Parathyroid adenoma (tissue), 2 donors: ENCODE measurements at regions not wholly inside any gene's neighbourhood (a gene's known extent, or its start where the extent isn't known, plus 50 kb on each side); places are given as distances from the start of the nearest gene placed in this dataset.

ENCODE experiments used
- H2AFZ ChIP-seq: fragments of 300-600 bp; sonication (generic); one replicate; pipeline ENCODE4 v1.7.0; 2017; ENCODE audit warnings: antibody characterized with exemption, mild to moderate bottlenecking
- H3K27ac ChIP-seq: fragments of 300-600 bp; sonication (generic); one replicate; pipeline ENCODE4 v1.7.0; 2017
- H3K27me3 ChIP-seq: fragments of 300-600 bp; sonication (generic); one replicate; pipeline ENCODE4 v1.7.0; 2017; ENCODE audit warnings: low read length; ENCODE audit not compliant: control insufficient read depth, insufficient read depth
- H3K36me3 ChIP-seq: fragments of 300-600 bp; sonication (generic); one replicate; pipeline ENCODE4 v1.7.0; 2017; ENCODE audit warnings: low read length; ENCODE audit not compliant: control insufficient read depth, insufficient read depth
- H3K4me1 ChIP-seq: fragments of 300-600 bp; sonication (generic); one replicate; pipeline ENCODE4 v1.7.0; 2017; ENCODE audit warnings: control low read depth
- H3K4me2 ChIP-seq: fragments of 300-600 bp; sonication (generic); one replicate; pipeline ENCODE4 v1.7.0; 2017; ENCODE audit warnings: low read length
- H3K4me3 ChIP-seq: fragments of 300-600 bp; sonication (generic); one replicate; pipeline ENCODE4 v1.7.0; 2017; ENCODE audit warnings: low read depth, low read length
- H3K79me2 ChIP-seq: fragments of 300-600 bp; sonication (generic); one replicate; pipeline ENCODE4 v1.7.0; 2017; ENCODE audit warnings: control low read depth
- H3K9ac ChIP-seq: fragments of 300-600 bp; sonication (generic); one replicate; pipeline ENCODE4 v1.7.0; 2017; ENCODE audit warnings: mild to moderate bottlenecking
- H3K9me3 ChIP-seq: fragments of 300-600 bp; sonication (generic); one replicate; pipeline ENCODE4 v1.7.0; 2017; ENCODE audit warnings: low read length; ENCODE audit not compliant: control insufficient read depth
- TF ChIP-seq, protein P1 (sequence below): fragments of 300-600 bp; sonication (generic); IDR thresholded peaks from one replicate; pipeline ENCODE4 v1.7.0; 2017; ENCODE audit warnings: antibody characterized with exemption, mild to moderate bottlenecking
- donor health status: primary hyperparathyroidism.

DNA sequence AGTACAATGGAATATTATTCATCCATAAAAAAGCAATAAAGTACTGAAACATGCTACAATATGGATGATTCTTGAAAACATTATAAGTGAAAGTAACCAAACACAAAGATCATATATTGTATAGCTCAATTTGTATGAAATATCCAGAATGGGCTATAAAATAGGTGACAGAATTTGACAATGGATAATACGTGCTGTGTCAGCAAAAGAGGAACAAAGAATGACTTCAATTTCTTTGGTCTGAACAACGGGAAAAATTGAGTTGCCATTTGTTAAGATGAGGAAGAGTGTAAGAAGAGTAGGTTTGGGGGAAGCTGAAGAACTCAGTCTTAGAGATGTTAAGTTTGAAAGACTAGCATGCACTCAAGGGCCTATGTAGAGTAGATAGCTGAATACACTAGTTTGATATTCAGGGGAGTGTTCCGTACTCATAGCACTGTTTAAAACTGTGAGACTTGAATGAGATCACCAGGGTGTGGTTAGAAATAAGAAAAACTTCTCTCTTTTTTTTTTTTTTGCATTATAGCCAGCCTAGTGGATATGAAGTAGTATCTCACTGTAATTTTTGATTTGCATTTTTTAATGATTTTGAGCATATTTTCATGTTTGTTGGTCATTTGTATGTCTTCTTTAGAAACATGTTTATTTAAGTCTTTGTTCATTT lies 213.6 kb downstream of the NR4A2 start:
- Histone ChIP-seq H3K4me2 (no peak overlapping the region), H3K9ac (no peak overlapping the region), H3K4me1 (no peaks in the 10 kb centered on the region), H2AFZ (no peak overlapping the region), H3K27me3 (no peaks in the 10 kb centered on the region), H3K27ac (no peak overlapping the region), H3K9me3 (no peaks in the 10 kb centered on the region), H3K4me3 (no peak overlapping the region), H3K36me3 (no peaks in the 10 kb centered on the region), H3K79me2 (no peaks in the 10 kb centered on the region)
- TF ChIP-seq, protein P1, sequence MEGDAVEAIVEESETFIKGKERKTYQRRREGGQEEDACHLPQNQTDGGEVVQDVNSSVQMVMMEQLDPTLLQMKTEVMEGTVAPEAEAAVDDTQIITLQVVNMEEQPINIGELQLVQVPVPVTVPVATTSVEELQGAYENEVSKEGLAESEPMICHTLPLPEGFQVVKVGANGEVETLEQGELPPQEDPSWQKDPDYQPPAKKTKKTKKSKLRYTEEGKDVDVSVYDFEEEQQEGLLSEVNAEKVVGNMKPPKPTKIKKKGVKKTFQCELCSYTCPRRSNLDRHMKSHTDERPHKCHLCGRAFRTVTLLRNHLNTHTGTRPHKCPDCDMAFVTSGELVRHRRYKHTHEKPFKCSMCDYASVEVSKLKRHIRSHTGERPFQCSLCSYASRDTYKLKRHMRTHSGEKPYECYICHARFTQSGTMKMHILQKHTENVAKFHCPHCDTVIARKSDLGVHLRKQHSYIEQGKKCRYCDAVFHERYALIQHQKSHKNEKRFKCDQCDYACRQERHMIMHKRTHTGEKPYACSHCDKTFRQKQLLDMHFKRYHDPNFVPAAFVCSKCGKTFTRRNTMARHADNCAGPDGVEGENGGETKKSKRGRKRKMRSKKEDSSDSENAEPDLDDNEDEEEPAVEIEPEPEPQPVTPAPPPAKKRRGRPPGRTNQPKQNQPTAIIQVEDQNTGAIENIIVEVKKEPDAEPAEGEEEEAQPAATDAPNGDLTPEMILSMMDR = no peak

DNA sequence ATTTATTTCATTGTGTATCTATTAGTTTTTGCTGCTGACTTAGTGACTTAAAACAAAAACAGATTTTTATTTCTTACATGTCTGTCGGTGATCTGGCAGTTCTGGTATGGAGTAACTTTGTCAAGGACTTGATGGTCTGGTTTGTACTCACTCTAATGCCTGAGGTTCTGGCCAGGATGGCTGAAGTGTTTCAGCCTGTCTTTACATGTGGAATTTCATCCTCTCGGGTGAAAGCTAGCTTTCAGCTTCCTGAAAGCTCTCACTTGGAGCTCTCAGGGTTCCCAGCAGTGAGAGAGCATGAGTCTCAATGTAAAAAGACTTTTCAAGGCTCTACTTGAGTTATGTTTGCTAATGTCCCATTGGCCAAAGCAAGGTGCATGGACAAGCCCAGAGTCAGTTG lies 216.4 kb downstream of the NR4A2 start:
- no peak overlapping the region for H3K4me3 ChIP-seq
- no peak overlapping the region for H3K27ac ChIP-seq
- TF ChIP-seq, protein P1 = no peak
- H3K79me2 ChIP-seq = no peaks in the 10 kb centered on the region
- no peak overlapping the region for H3K9ac ChIP-seq
- no peak overlapping the region for H3K4me2 ChIP-seq
- H2AFZ ChIP-seq = no peak overlapping the region
- H3K27me3 ChIP-seq = no peaks in the 10 kb centered on the region
- H3K9me3 ChIP-seq = no peaks in the 10 kb centered on the region
- H3K36me3 ChIP-seq = no peaks in the 10 kb centered on the region
- no peaks in the 10 kb centered on the region for H3K4me1 ChIP-seq

DNA sequence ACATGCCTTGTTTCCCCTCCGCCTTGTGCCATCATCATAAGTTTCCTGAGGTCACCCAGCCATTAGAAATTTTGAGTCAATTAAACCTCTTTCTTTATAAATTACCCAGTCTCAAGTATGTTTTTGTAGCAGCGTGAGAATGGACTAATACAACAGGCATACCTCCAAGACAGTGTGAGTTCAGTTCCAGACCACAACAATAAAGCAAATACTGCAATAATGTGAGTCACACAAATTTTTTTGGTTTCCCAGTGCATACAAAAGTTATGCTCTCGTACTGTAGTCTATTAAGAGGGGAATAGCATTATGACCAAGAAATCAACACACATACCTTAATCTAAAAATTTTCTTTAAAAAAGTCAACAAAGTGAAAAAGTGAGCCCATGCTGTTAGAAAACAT lies 217.2 kb downstream of the NR4A2 start:
- Histone ChIP-seq H3K4me3 (no peak overlapping the region), H3K27ac (no peak overlapping the region)
- TF ChIP-seq, protein P1 = no peak

DNA sequence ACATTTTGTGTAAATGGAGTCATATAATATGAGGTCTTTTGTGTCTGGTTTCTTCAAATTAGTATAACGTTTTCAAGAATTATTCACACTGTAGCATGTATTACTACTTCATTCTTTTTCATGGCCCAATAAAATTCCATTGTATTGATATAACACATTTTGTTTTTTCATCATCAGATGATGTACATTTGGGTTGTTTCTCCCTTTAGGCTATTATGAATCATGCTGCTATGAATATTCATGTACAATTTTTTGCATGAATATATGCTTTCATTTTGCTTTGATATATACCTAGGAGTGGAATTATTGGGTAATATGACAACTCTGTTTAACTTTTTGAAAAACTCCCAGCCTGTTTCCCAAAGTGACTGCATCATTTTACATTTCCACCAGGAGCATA lies 220.2 kb downstream of the NR4A2 start:
- Histone ChIP-seq H3K27ac (no peak overlapping the region), H3K79me2 (no peaks in the 10 kb centered on the region), H3K9ac (no peak overlapping the region), H3K4me2 (no peak overlapping the region), H3K36me3 (no peaks in the 10 kb centered on the region), H2AFZ (no peak overlapping the region), H3K4me3 (no peak overlapping the region), H3K9me3 (no peaks in the 10 kb centered on the region), H3K4me1 (no peaks in the 10 kb centered on the region), H3K27me3 (no peaks in the 10 kb centered on the region)
- TF ChIP-seq, protein P1 = no peak

More for the DNA sequence above, 217.2 kb downstream of the NR4A2 start:
- Histone ChIP-seq H3K4me1 (no peaks in the 10 kb centered on the region), H3K79me2 (no peaks in the 10 kb centered on the region), H3K27me3 (no peaks in the 10 kb centered on the region), H3K36me3 (no peaks in the 10 kb centered on the region), H2AFZ (no peak overlapping the region), H3K4me2 (no peak overlapping the region), H3K9me3 (no peaks in the 10 kb centered on the region), H3K9ac (no peak overlapping the region)

DNA sequence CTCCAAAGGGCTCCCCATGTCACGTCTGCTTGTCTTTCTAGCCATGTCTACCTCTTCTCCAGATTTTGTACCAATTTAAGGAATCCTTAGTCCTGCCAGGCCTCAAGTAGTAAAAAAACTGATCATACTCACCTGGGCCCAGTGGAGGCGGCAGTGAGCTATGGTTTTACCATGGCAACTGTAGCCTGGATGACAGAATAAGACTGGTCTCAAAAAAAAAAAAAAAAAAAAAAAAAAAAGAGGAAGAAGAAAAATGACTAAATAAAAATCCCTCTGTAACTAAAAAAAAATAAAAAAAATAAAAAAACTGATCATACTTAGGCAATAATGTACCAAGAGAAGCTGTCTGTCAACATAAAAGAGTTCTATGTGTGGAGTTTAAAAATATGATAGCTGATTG lies 221.6 kb downstream of the NR4A2 start:
- no peaks in the 10 kb centered on the region for H3K79me2 ChIP-seq
- no peaks in the 10 kb centered on the region for H3K9me3 ChIP-seq
- H3K27ac ChIP-seq = no peak overlapping the region
- H3K36me3 ChIP-seq = no peaks in the 10 kb centered on the region
- H3K4me2 ChIP-seq = no peak overlapping the region
- H3K27me3 ChIP-seq = no peaks in the 10 kb centered on the region
- TF ChIP-seq, protein P1 = no peak
- no peak overlapping the region for H2AFZ ChIP-seq
- H3K4me1 ChIP-seq = no peaks in the 10 kb centered on the region
- no peak overlapping the region for H3K9ac ChIP-seq
- H3K4me3 ChIP-seq = no peak overlapping the region
